GM18868 (cell line): ENCODE measurements at regions not wholly inside any gene's neighbourhood (a gene's known extent, or its start where the extent isn't known, plus 50 kb on each side); places are given as distances from the start of the nearest gene placed in this dataset.

Experiments
- ATAC-seq: cut with Tn5 transposase; IDR thresholded peaks from one replicate; pipeline ENCODE4 v1.9.1; 2021; ENCODE audit warnings: mild to moderate bottlenecking, moderate library complexity; ENCODE audit not compliant: unreplicated experiment

GRCh38 chr2:136248242-136248641 lies 130.3 kb upstream of the CXCR4 start:
- ATAC-seq = no peak

GRCh38 chr2:136247204-136247950 lies 129.4 kb upstream of the CXCR4 start:
- ATAC-seq = no peak

GRCh38 chr2:136246086-136246669 lies 128.2 kb upstream of the CXCR4 start:
- peak; percentile 85 for ATAC-seq

- ATAC-seq = no peak
Measured at GRCh38 chr2:136245211-136245610, 127.3 kb upstream of the CXCR4 start.

- no peak for ATAC-seq
Measured at GRCh38 chr2:136244536-136244885, 126.6 kb upstream of the CXCR4 start.

GRCh38 chr2:136243638-136244535 lies 125.9 kb upstream of the CXCR4 start:
- ATAC-seq = no peak

- ATAC-seq = no peak
Measured at GRCh38 chr2:136242687-136243277, 124.8 kb upstream of the CXCR4 start.

GRCh38 chr2:136242100-136242499 lies 124.2 kb upstream of the CXCR4 start:
- ATAC-seq = no peak

GRCh38 chr2:136239079-136239685 lies 121.2 kb upstream of the CXCR4 start:
- no peak for ATAC-seq

- peak; percentile 89 for ATAC-seq
Measured at GRCh38 chr2:136238286-136239078, 120.5 kb upstream of the CXCR4 start.

GRCh38 chr2:136236019-136236418 lies 118.1 kb upstream of the CXCR4 start:
- ATAC-seq = no peak

GRCh38 chr2:136235546-136235945 lies 117.6 kb upstream of the CXCR4 start:
- ATAC-seq = no peak

GRCh38 chr2:136234261-136234660 lies 116.3 kb upstream of the CXCR4 start:
- no peak for ATAC-seq

- no peak for ATAC-seq
Measured at GRCh38 chr2:136233298-136233697, 115.3 kb upstream of the CXCR4 start.

GRCh38 chr2:136232456-136233172 lies 114.7 kb upstream of the CXCR4 start:
- no peak for ATAC-seq

GRCh38 chr2:136230464-136230863 lies 112.5 kb upstream of the CXCR4 start:
- no peak for ATAC-seq

- no peak for ATAC-seq
Measured at GRCh38 chr2:136226903-136227302, 109.0 kb upstream of the CXCR4 start.

- no peak for ATAC-seq
Measured at GRCh38 chr2:136225950-136226835, 108.2 kb upstream of the CXCR4 start.

- ATAC-seq = no peak
Measured at GRCh38 chr2:136223274-136223673, 105.3 kb upstream of the CXCR4 start.
